ENCODE measurements at regions not wholly inside any gene's neighbourhood (a gene's known extent, or its start where the extent isn't known, plus 50 kb on each side); places are given as distances from the start of the nearest gene placed in this dataset.

DNA sequence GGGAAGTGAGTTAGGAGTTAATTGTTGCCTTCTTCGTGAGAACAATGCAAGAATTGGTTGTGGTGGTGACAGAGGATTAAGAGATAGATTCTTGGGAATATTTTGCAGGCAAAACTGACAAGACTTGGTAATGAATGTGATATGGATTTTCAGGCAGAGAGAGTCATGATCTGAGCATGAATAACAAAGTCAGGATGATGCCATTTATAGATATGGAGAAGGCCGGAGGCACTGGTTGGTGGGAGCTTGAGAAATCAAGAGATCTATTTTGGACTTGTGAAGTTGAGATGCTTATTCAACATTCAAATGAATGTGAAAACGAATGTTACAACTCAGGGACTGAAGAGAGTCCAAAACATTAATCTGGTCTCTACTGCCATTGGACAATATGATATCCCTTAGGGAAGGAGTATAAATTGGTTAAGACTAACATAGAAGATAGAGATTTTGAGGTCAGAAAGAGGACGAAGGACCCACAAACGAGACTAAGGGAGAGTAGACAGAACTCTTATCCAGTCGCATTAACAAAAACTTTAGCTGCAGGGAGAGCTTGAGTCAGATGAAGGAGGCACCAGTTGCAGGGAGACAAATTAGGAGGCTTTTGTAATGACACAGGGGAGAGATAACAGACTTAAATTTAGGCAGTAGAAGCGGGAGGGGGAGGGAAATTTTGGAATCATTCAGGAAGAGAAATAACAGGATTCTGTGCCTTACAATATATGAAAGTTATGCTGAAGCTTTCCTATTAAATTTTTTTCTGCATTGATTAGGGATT is 1090.6 kb downstream of the GALC start:
- DNase-seq (ENCODE audit: low read depth in 3 of 3): no peak

DNA sequence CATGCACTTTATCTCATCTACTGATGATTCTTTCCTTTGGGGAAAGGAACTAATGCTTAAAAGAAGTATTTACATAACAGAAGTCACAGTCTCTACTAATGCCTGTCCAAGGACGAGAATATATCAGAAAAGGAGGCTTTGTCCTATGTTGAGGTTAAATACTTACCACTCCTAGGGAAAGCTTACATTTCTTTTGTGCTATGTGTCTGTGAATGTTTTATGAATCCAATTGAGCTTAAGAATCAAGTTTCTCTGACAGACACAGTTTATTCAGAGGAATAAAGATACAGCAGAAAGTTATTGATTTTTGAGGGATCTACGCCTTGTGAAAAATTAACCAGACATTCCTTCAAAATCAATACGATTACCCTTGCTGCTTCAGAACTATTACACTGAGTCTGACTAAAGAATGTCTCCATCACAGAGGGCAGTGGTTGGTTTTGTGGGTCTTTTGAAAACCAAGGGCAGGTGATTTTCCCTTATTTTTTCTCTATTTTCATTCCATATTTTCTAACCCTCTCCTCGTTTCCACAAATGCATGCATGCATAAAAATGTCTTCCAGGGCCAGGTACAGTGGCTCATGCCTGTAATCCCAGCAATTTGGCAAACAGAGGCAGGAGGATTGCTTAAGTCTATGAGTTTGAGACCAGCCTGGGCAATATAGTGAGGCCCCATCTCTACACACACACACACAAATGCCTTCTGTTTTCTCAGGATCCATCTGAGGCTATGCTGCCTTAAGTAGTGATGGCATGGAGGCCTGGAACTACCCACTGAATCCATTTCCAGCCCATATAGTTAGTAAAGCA is 1095.1 kb downstream of the GALC start:
- DNase-seq (ENCODE audit: low read depth in 3 of 3): no peak

DNA sequence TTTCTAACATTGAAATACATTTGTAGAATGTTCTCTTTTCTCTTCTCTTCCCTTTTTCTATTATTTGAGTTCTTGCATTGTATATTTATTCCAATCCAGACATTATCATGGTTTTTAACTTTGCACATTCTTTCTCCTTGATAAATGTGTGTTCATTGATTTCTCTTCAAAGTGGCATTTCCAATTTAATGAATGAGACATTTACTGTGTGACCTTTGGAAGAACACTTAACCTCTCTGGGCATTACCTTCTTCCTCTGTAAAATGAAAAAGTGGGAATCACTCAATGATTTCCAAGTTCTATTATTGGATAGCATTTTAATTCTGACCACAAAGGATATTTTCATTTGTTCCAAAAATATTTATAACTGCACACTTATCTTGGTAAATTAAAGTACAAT is 1095.8 kb downstream of the GALC start:
- DNase-seq (ENCODE audit: low read depth in 3 of 3): no peak

DNA sequence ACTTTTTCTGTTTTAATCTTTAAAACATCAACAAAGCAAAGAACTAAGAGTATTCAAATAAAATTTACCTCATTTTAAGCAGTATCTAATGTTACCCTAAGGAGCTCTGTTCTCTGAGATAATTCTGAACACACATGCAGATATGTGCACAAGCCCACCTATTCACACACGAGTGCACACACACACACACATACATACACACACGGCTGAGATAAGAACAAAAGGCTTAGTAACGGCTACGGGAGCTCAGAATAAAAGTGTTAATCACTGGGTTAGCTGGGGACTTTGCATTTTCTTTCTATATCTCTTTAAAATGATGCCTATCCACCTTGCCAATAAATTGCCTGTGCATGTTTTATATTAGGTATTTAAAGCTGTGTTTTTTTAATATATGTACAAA is 1096.3 kb downstream of the GALC start:
- no peak for DNase-seq (ENCODE audit: low read depth in 3 of 3)

DNA sequence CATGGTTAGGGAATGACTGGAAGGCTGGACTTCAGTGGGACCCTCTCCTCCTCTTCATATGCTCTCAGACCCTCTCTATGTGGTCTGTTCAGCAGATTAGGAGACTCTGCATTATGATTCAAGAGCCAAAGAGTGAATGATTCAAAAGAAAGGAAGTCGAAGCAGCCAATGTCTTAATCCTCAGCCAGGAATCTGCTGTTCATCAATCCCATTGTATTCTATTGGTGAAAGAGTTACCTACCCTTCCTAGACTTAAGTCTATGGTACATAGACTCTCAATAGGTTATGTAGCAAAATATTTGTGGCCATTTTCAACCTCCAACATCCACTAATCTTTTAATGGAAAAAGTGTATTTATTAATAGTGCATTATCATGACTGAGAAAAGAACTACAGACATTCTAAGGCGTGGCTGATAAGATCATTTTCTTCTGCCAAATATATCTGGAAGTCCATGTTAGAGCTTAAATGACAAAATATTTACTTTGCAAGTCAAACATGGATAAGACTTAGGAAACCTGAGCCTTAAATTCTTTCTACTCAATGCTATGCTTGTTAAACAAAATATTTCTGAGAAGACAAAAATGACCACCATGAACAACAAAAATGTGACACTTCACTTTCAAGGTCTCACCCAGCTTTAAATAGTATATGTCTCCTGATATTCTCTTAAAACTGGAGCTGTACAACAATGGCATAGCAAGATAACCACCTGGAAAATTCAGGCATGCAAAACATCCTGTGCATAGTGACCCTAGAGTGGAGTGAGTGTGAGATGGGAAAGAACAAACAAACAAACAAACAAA is 1100.6 kb downstream of the GALC start:
- no peak for DNase-seq (ENCODE audit: low read depth in 3 of 3)

DNA sequence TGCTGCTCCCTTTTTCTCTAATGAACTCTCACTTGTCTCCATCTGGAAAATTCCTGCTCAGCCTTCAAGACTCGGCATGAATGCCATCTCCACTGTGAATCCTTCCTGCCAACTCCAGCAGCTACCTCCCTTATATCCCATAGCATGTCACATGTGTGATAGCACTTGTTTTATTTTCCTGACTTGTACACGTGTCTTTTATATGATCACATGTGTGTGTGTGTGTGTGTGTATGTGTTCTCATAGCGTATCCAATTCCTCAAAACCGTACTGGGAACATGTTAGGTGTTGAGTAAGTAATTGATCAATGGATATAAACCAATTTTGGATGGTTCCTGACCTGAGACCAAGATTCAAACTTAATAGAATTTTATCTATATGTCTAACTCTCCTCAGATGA is 1107.7 kb downstream of the GALC start:
- DNase-seq (ENCODE audit: low read depth in 3 of 3): no peak

DNA sequence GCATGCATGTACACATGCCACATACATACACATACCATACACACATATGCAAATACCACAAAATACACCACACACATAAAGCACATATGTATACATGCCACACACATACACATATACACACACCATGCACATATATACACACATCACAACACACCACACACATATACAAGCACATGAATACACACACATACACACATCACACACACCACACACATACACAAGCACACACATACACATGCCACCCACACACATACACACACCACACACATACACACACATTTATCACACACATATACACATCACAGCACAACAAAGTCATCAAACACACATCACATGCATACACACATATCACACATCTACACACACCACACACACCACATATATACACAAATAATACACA is 1108.5 kb downstream of the GALC start:
- no peak for DNase-seq (ENCODE audit: low read depth in 3 of 3)

DNA sequence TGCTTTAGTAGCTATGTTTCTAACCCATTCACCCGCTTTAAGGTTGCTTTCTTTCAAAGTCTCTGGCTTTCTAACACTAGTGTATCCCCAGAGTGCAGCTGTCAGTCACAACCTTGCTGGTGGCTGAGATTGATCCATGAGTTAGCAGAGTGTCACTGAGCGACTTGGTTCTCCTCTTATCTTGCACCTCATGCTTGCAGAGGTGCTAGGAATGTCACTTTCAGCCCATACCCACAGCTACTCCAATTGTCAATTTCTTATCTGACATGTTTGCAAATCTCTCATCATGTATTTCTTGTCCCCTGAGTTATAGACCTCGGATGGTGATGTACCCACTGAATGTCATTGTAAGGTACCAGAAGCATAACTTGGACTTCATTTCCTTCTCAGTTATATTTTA is 1110.2 kb downstream of the GALC start:
- no peak for DNase-seq (ENCODE audit: low read depth in 3 of 3)

DNA sequence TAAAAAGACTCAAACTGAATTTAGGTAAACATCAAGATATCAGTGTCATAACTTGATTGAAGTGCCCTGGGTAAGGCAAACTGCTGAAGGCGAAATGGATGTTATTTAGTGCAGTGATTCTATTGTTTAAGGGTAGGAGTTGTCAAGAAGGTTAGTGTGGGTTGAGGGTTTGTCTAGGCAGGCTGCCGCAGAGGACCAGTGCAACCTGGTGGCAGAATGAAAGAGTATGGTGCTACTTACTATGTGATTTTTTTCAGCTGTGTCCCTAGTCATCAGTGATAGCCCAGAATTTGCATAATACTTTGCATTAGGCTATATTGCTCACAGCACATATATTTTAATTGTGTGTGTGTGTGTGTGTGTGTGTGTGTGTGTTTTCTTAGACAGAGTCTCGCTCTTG is 1127.0 kb downstream of the GALC start:
- no peak for DNase-seq (ENCODE audit: low read depth in 3 of 3)

DNA sequence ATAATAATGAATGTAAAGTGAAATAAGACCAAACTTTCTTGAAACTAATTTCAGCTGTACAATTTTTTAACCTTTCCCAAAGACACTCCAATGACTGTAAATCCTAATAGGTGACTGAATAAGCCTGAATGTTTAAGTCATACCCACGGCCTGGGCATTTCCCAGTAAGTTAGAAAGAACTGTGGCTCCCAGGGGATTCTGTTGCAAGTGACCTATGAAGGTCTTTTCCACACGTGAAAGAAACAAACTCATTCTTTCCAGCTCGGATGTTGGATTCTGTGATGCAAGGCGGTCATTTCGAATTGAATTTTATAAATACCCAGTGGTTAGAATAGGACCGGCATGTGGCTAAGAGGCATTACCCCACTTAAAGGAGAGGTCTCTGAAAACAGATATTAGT is 1134.4 kb downstream of the GALC start:
- DNase-seq (ENCODE audit: low read depth in 3 of 3): no peak

DNA sequence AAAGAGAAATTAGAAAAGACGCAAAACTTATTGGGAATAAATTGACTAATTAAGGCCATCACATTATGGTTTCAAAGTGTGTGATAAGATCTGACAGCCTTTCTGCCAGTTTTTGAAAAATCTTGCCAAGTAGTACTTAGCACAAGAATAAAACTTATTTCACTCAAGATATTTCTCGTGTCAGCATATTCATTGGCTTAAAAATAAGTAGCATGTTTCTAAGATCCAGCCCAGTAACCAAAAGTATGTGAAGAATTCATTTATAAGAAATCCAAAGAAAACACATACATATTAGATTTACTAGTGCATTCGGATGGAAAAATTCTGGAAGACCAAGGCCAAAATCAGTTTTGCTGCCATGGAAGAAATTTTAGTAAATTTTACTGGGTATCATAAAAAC is 1135.0 kb downstream of the GALC start:
- no peak for DNase-seq (ENCODE audit: low read depth in 3 of 3)

DNA sequence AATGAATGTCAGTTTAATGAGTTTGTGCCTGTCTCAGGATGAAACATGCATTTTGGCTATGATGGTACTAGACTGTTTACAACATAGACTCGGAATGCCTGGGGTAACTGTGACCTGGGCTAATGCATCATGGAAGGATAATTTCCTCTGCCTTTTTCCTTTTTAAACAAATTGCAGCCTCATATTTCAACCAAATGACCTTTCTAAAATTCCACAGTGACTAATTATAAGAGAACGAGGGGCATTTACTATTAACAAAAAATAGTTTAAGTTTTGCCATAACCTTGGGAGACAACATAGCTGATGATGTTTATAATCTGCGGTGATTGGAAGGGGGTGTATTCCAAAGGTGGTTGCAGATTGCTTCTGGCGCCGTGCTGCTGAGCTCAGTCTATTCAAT is 1140.5 kb downstream of the GALC start:
- no peak for DNase-seq (ENCODE audit: low read depth in 3 of 3)

DNA sequence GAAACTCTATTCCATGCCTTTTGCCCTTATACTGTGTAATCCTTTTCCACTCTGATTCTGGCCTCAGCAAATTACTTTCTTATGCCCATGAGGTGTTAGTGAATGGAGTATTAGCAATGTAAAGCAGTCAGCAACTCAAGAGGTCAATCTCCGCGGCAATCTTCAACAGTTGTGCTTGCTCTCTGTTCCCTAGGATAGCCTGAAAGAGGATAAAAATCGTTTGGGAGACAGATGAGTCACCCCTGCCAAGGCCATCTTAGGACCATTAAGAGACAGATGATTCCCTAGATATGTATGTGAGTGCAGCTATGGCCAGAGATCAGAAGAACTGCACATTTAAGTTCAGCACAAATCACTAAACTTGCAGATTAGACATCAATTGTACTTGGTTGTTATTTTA is 1145.8 kb downstream of the GALC start:
- no peak for DNase-seq (ENCODE audit: low read depth in 3 of 3)

DNA sequence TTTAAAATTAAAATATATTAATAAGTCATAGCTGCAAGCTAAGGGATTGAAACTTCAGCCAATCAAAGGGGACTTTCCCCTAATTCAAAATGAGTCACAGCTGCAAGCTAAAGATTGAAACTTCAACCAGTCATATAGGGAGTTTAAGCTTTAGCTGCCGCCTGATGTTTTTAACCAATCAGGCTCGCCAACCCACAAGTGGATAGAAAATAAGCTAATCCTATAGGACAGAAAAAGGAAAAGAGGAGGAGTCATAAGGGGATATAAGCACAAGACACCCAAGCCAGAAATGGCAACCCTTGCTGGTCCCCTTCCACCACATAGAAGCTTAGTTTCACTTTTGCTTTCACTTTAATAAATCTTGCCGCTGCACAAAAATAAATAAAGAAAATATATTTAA is 1154.6 kb downstream of the GALC start:
- peak in 1 of 3 donors; percentile 2 for DNase-seq (ENCODE audit: low read depth in 3 of 3)

DNA sequence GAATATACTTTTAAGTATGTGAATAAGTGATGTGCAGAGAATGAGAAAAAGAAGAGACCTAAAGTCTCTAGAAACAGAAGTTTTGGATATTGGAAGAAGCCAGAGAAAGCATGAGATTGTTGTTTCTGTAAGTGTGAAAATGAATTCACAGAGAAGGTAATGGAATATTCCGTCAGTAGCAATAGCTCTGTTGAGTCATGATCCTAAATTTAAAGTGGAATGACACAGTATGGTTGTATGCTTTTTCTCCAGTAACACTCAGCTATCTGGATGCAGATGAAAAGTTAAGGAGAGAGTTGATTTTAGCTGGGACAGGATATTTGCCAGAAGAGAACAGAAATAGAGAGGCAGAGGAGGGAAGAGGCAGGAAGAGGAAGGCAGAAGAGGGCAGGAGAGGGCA is 1166.3 kb downstream of the GALC start:
- no peak for DNase-seq (ENCODE audit: low read depth in 3 of 3)

DNA sequence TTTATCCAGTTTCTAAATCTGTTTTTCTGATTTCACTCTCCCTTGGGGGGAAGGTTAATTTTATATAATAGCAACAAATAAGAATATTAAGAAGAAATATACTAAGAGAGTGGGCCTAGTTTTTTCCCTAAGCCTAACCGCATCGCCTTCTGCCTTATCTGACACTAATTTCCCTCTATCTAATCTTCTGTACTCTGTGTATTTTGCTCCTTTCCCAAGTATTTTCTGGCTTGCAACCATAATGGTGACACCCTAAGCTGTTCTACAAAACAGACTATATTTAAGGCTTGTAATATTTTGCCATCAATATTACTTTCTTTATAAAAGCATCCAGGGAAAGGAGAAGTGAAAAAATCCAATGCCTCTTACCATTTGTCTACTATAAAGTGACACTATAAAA is 1168.8 kb downstream of the GALC start:
- no peak for DNase-seq (ENCODE audit: low read depth in 3 of 3)

DNA sequence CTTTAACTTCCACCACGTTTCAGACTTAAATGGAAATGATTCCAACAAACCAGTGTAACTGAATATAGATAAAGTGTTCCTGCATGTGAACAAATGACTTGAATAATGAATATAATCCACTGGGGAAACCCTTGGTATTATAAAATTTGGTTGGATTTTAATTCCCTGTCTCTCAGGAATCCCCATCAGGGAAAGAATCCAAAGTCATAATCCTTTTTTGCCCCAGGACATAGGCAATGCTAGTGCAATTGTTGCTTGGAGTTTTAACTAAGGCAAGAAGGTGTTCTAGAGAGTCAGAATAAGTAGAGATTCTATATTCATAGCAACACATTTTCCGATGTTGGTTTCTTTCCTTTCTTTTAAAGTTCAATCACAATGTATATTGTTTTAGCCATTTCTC is 1169.4 kb downstream of the GALC start:
- no peak for DNase-seq (ENCODE audit: low read depth in 3 of 3)

DNA sequence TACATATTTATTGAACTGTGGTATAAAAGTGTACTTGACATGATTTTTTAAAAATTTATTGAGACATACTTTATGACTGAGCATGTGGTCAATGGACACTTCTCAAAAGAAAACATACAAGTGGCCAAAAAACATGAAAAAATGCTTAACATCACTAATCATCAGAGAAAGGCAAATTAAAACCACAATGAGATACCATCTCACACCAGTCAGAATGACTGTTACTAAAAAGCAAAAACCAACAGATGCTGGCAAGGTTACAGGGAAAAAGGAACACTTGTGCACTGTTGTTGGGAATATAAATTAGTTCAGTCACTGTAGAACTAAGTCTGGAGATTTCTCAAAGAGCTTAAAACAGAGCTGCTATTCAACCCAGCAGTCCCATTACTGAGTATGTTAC is 1177.6 kb downstream of the GALC start:
- no peak for DNase-seq (ENCODE audit: low read depth in 3 of 3)

DNA sequence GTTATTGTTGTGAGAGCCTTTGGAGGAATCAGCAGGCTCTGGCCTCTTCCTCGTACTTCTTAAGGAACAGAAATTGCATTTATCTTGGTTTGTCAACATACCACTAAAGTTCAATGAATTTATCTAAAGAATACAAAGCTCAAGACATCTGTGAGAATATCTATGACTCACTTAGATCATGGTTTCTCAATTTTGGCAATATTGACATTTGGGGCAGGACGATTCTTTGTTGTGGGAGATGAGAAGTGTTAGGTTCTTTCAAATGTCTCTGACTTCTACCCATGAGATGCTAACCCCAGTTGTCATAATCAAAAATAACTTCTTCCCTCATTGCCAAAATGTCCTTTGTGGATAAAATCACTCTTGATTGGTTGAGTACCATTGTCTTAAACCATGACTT is 1190.3 kb downstream of the GALC start:
- DNase-seq (ENCODE audit: low read depth in 3 of 3): no peak

DNA sequence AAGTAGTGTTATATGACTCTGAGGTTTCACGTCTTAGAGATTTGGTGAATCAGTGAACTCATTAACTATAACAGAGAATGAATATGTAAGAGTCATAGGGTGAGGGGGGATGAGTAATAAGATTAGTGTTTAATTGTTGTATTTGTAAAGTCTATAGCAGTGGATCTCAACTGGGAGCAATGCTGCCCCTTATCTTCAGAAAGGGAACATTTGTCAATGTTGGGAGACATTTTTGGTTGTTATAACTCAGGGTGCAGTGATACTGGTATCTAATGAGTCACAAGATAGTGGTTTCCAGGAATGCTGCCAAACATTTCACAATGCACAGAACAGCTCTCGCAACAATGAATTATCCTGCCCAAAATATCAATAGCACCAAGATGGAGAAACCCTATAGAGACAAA is 1193.7 kb downstream of the GALC start:
- DNase-seq (ENCODE audit: low read depth in 3 of 3): no peak

DNA sequence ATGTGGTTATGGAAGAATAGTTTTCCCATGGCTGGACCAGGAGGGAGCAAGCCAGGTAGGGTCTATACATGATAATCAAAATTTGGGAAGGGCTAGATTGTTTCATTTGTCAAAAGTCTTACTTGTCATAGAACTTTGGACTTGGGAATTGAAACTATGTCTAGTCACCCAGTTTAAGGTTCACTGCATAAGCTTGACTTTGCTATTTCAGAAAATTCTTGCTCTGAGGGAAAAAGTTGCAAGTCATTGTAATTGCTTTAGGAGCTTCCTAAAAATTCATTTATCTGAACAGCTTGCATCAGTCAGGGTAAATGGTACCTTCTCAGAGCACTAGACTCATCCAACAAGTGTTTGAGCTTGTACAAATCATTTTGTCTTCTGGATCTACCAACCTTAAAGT is 1194.7 kb downstream of the GALC start:
- DNase-seq (ENCODE audit: low read depth in 3 of 3): no peak

DNA sequence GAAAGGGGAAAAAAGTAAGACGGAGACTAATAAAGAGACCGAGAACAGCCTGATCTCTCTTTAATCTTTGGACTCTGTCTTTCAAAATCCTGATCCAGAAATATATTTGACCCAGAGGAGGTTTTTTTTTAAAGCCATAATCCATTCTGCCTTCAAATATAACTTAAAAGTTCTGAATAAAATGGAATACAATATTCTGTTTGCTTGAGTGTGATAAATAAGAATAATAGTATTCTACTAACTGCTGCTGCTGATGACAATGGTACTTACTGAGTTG is 1196.0 kb downstream of the GALC start:
- DNase-seq (ENCODE audit: low read depth in 3 of 3): no peak

Data from stimulated activated CD4-positive, alpha-beta T cell treated with anti-CD3 and anti-CD28 coated beads, TNF-alpha, amount 100 ng/mL, for 48 hours (primary cell).